Endothelial cell of umbilical vein (primary cell): ENCODE measurements at regions not wholly inside any gene's neighbourhood (a gene's known extent, or its start where the extent isn't known, plus 50 kb on each side); places are given as distances from the start of the nearest gene placed in this dataset.

Experiments used
- BruUV-seq: library from RNA; stranded (reverse); fragments of 400-500 nt; replicated peaks from 2 replicates; lab custom pipeline; 2021; lab: Mats Ljungman, UMichigan
- CTCF ChIA-PET: fragments of 300-600, 350-600 bp; sonication (Branson Sonifier 250); formaldehyde crosslinking; loops from one replicate; lab custom pipeline; 2021; ENCODE audit warnings: antibody characterized with exemption, inconsistent platforms; lab: Charles Lee
- POLR2A ChIA-PET: fragments of 300-600, 350-600 bp; sonication (Branson Sonifier 250); formaldehyde crosslinking; loops from one replicate; lab custom pipeline; 2021; ENCODE audit warnings: antibody characterized with exemption, inconsistent platforms; lab: Charles Lee
- DNase-seq: peaks from one replicate; pipeline ENCODE4 v3.0.0-alpha.2; 2011; ENCODE audit warnings: low read depth, low spot score
- FAIRE-seq: peaks from 2 replicates; lab custom pipeline; 2011; peaks lifted over from hg19 to GRCh38; lab: Jason Lieb, UNC
- H2AFZ ChIP-seq: 2 replicates; pipeline ENCODE4 v1.6.0; 2012; ENCODE audit warnings: low read depth, low read length, control low read depth, inconsistent platforms
- H3K27ac ChIP-seq: 2 replicates; pipeline ENCODE4 v1.5.1; 2011; ENCODE audit warnings: low read depth, mild to moderate bottlenecking, control low read depth, low read length, moderate library complexity; ENCODE audit not compliant: insufficient read depth
- H3K27me3 ChIP-seq, 2 experiments: 2 replicates each; pipeline versions ENCODE4 v1.6.0 to v1.6.1; 2011; ENCODE audit warnings: low read length in 2 of 2, mixed read lengths in 1 of 2; ENCODE audit not compliant: control insufficient read depth in 2 of 2, insufficient read depth in 2 of 2
- H3K36me3 ChIP-seq, 2 experiments: 2 replicates in 1 of 2; 3 replicates in 1 of 2; pipeline ENCODE4 v1.5.1; 2011; ENCODE audit warnings: low read length in 2 of 2, mild to moderate bottlenecking in 1 of 2, moderate library complexity in 1 of 2; ENCODE audit not compliant: control insufficient read depth in 2 of 2, insufficient read depth in 2 of 2; ENCODE audit errors: extremely low read depth in 1 of 2
- H3K4me1 ChIP-seq: 3 replicates; pipeline ENCODE4 v1.5.1; 2011; ENCODE audit warnings: mild to moderate bottlenecking, low read length; ENCODE audit not compliant: control insufficient read depth, insufficient read depth; ENCODE audit errors: extremely low read depth
- H3K4me2 ChIP-seq: 2 replicates; pipeline ENCODE4 v1.6.1; 2011; ENCODE audit warnings: low read length, control low read depth, mixed read lengths; ENCODE audit not compliant: insufficient read depth
- H3K4me3 ChIP-seq, 3 experiments: fragments of 200-600 bp in 1 of 3; sonication (generic), shearing (Covaris generic) in 1 of 3; replicated peaks in 1 of 3; 2 replicates each; pipeline ENCODE4 v1.5.1; 2011 to 2016; ENCODE audit warnings: control low read depth in 3 of 3, low read length in 3 of 3, mild to moderate bottlenecking in 2 of 3, inconsistent platforms in 1 of 3, low read depth in 1 of 3, moderate library complexity in 1 of 3; ENCODE audit not compliant: insufficient read depth in 1 of 3
- H3K79me2 ChIP-seq: 2 replicates; pipeline ENCODE4 v1.6.0; 2012; ENCODE audit warnings: low read length, inconsistent platforms; ENCODE audit not compliant: control insufficient read depth, insufficient read depth
- H3K9ac ChIP-seq: replicated peaks from 2 replicates; pipeline ENCODE3; 2011; ENCODE audit warnings: low read length, control low read depth; ENCODE audit not compliant: insufficient read depth; ENCODE audit errors: extremely low read depth
- H3K9me1 ChIP-seq: replicated peaks from 3 replicates; pipeline ENCODE4 v1.6.0; 2011; ENCODE audit warnings: mild to moderate bottlenecking, low read length; ENCODE audit not compliant: control insufficient read depth, insufficient read depth; ENCODE audit errors: extremely low read depth
- H3K9me3 ChIP-seq: replicated peaks from 2 replicates; pipeline ENCODE4 v1.5.1; 2012; ENCODE audit warnings: low read length, inconsistent platforms; ENCODE audit not compliant: control insufficient read depth, insufficient read depth
- H4K20me1 ChIP-seq: replicated peaks from 2 replicates; pipeline ENCODE3; 2011; ENCODE audit warnings: mild to moderate bottlenecking, low read length; ENCODE audit not compliant: control insufficient read depth, insufficient read depth; ENCODE audit errors: extremely low read depth
- CTCF ChIP-seq, 2 donors: IDR thresholded peaks; 1 replicate in 1 of 2; 2 replicates in 1 of 2; pipeline ENCODE4 v1.5.1; 2011; ENCODE audit warnings: low read length in 2 of 2, mild to moderate bottlenecking in 2 of 2, moderate library complexity in 2 of 2, control low read depth in 1 of 2, inconsistent platforms in 1 of 2, low read depth in 1 of 2; ENCODE audit not compliant: insufficient read depth in 1 of 2; ENCODE audit errors: extremely low read depth in 1 of 2
- EZH2 ChIP-seq: IDR thresholded peaks from 2 replicates; pipeline ENCODE4 v1.6.1; 2012; ENCODE audit warnings: borderline replicate concordance, low read depth, mild to moderate bottlenecking, moderate library complexity, low read length, inconsistent platforms; ENCODE audit not compliant: severe bottlenecking
- FOS ChIP-seq: IDR thresholded peaks from 2 replicates; pipeline ENCODE4 v1.6.1; 2011; ENCODE audit warnings: mild to moderate bottlenecking, low read length, moderate library complexity, borderline replicate concordance; ENCODE audit not compliant: insufficient read depth
- GATA2 ChIP-seq: IDR thresholded peaks from 2 replicates; pipeline ENCODE4 v1.7.0; 2011; ENCODE audit warnings: low read depth, mild to moderate bottlenecking, moderate library complexity, mixed read lengths, low read length; ENCODE audit not compliant: insufficient read length, insufficient read depth
- JUN ChIP-seq: IDR thresholded peaks from 2 replicates; pipeline ENCODE4 v1.6.1; 2011; ENCODE audit warnings: borderline replicate concordance, low read depth; ENCODE audit not compliant: insufficient read length, insufficient read depth
- MYC ChIP-seq: IDR thresholded peaks from one replicate; pipeline ENCODE4 v1.6.1; 2011; ENCODE audit warnings: mild to moderate bottlenecking, low read depth, low read length
- POLR2A ChIP-seq: IDR thresholded peaks from 2 replicates; pipeline ENCODE4 v1.6.1; 2012; ENCODE audit warnings: low read depth, mild to moderate bottlenecking, control low read depth, low read length
- POLR2AphosphoS5 ChIP-seq: IDR thresholded peaks from 2 replicates; pipeline ENCODE4 v1.6.1; 2012; ENCODE audit warnings: low read depth, mild to moderate bottlenecking, control low read depth, low read length, moderate library complexity; ENCODE audit not compliant: insufficient read depth
- dilution Hi-C: fragments of 300-500 bp; cut with MboI; formaldehyde crosslinking; loops from one replicate; pipeline ENCODE4 v1.15.0; 2019; ENCODE audit warnings: low sequenced_read_pairs; ENCODE audit not compliant: extremely low pct_ligation_motif_present
- intact Hi-C: fragments of 100-400 bp; cut with micrococcal nuclease; formaldehyde crosslinking; loops from one replicate; pipeline ENCODE4 v1.10.0; 2022
- TF ChIP-seq, protein P1 (sequence below): IDR thresholded peaks from 2 replicates; pipeline ENCODE4 v1.6.1; 2011; ENCODE audit not compliant: insufficient read depth, insufficient read length

- no peak overlapping the region for H3K9ac ChIP-seq
- CTCF ChIA-PET = no interaction called here
Observed at GRCh38 chr13:111917086-111917485, 149.9 kb upstream of the SOX1 start.

DNA sequence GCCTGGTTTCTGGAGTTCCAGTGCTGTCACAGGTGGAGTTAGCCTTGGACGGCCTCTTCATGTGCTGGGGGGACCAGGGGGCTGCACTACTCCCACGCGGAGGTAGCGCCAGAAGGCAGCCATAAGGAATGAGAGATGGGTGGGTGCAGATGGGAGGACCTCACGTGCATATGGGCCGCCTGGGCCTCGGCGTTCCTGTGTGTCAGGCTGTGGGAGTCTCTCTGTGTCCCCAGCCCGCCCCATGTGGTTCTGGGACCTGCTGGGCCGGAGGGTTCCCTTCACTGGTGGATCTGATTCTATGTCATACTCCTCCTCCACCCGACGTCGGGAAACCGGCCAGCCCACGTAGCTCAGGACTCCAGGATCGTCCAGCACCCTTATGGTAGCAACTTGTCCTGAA lies 149.0 kb upstream of the SOX1 start:
- H3K9me3 ChIP-seq = peaks cover 6% of the 10 kb centered on the region

More at GRCh38 chr13:111917086-111917485, 149.9 kb upstream of the SOX1 start:
- Histone ChIP-seq H3K9me1 (no peaks in the 10 kb centered on the region), H4K20me1 (no peaks in the 10 kb centered on the region), H3K4me3 (no peak overlapping the region), H2AFZ (no peak overlapping the region), H3K27me3 (no peaks in the 10 kb centered on the region), H3K4me1 (no peaks in the 10 kb centered on the region), H3K79me2 (no peaks in the 10 kb centered on the region), H3K36me3 (no peaks in the 10 kb centered on the region), H3K27ac (no peak overlapping the region), H3K9me3 (peaks cover 8% of the 10 kb centered on the region), H3K4me2 (no peak overlapping the region)
- TF ChIP-seq, protein P1, sequence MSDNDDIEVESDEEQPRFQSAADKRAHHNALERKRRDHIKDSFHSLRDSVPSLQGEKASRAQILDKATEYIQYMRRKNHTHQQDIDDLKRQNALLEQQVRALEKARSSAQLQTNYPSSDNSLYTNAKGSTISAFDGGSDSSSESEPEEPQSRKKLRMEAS = no peak
- no peak for TF ChIP-seq CTCF (IDR thresholded peaks at IDR 0.05; ENCODE audit: extremely low read depth in 1 of 2, insufficient read depth in 1 of 2, low read depth in 1 of 2, low read length in 2 of 2)
- DNase-seq = no peak
- dilution Hi-C loops = no loop called here
- FAIRE-seq = no peak
- POLR2A ChIA-PET = no interaction called here
- BruUV-seq = no TSS peak
- intact Hi-C loops = no loop called here

More for the DNA sequence above, 149.0 kb upstream of the SOX1 start:
- dilution Hi-C loops = no loop called here
- intact Hi-C loops = no loop called here
- no peak for DNase-seq
- Histone ChIP-seq H2AFZ (no peak overlapping the region), H3K27ac (no peak overlapping the region), H3K36me3 (no peaks in the 10 kb centered on the region), H3K4me1 (no peaks in the 10 kb centered on the region), H3K79me2 (no peaks in the 10 kb centered on the region), H4K20me1 (no peaks in the 10 kb centered on the region), H3K9me1 (no peaks in the 10 kb centered on the region), H3K4me3 (no peak overlapping the region), H3K4me2 (no peak overlapping the region), H3K27me3 (no peaks in the 10 kb centered on the region), H3K9ac (no peak overlapping the region)
- CTCF ChIA-PET = no interaction called here
- POLR2A ChIA-PET = no interaction called here
- FAIRE-seq = no peak
- TF ChIP-seq FOS (no peak), GATA2 (no peak), POLR2A (no peak), JUN (no peak), CTCF (IDR thresholded peaks at IDR 0.05; ENCODE audit: extremely low read depth in 1 of 2, insufficient read depth in 1 of 2, low read depth in 1 of 2, low read length in 2 of 2) (no peak), EZH2 (no peak), POLR2AphosphoS5 (no peak), MYC (no peak)
- TF ChIP-seq, protein P1 = no peak
- BruUV-seq = no TSS peak
